ENCODE measurements at regions not wholly inside any gene's neighbourhood (a gene's known extent, or its start where the extent isn't known, plus 50 kb on each side); places are given as distances from the start of the nearest gene placed in this dataset.

- no peak overlapping the region for H3K9ac ChIP-seq (ENCODE audit: low read length in 5 of 5)
- no peak overlapping the region for H3K27ac ChIP-seq (ENCODE audit: low read depth, low read length)
- H3K4me3 ChIP-seq (ENCODE audit: low read depth in 1 of 5, low read length in 5 of 5), result no peak overlapping the region
- no peaks in the 10 kb centered on the region for H3K9me3 ChIP-seq (ENCODE audit: control insufficient read depth in 5 of 5, low read length in 5 of 5)
- H3K36me3 ChIP-seq (ENCODE audit: control insufficient read depth in 5 of 5, insufficient read depth in 5 of 5, low read length in 5 of 5), result no peaks in the 10 kb centered on the region
- peaks cover 2 to 8% (median 4%) of the 10 kb centered on the region in 5 donors for H3K27me3 ChIP-seq (ENCODE audit: control insufficient read depth in 5 of 5, insufficient read depth in 4 of 5, low read length in 5 of 5)
- H3K4me1 ChIP-seq (ENCODE audit: control insufficient read depth in 5 of 5, insufficient read depth in 5 of 5, low read length in 5 of 5), result no peaks in the 10 kb centered on the region
Measured at GRCh38 chr2:118278046-118278445, 189.8 kb downstream of the INSIG2 start.

GRCh38 chr2:118274841-118275510 is 186.7 kb downstream of the INSIG2 start:
- Histone ChIP-seq H3K27ac (ENCODE audit: low read depth, low read length) (no peak overlapping the region), H3K36me3 (ENCODE audit: control insufficient read depth in 5 of 5, insufficient read depth in 5 of 5, low read length in 5 of 5) (no peaks in the 10 kb centered on the region), H3K4me3 (ENCODE audit: low read depth in 1 of 5, low read length in 5 of 5) (no peak overlapping the region), H3K9ac (ENCODE audit: low read length in 5 of 5) (no peak overlapping the region), H3K27me3 (ENCODE audit: control insufficient read depth in 5 of 5, insufficient read depth in 4 of 5, low read length in 5 of 5) (peaks cover 0 to 8% (median 5%) of the 10 kb centered on the region in 5 donors), H3K9me3 (ENCODE audit: control insufficient read depth in 5 of 5, low read length in 5 of 5) (no peaks in the 10 kb centered on the region), H3K4me1 (ENCODE audit: control insufficient read depth in 5 of 5, insufficient read depth in 5 of 5, low read length in 5 of 5) (no peaks in the 10 kb centered on the region)

GRCh38 chr2:118272391-118272790 is 184.1 kb downstream of the INSIG2 start:
- peaks cover 0 to 5% (median 0%) of the 10 kb centered on the region in 5 donors for H3K27me3 ChIP-seq (ENCODE audit: control insufficient read depth in 5 of 5, insufficient read depth in 4 of 5, low read length in 5 of 5)
- no peaks in the 10 kb centered on the region for H3K4me1 ChIP-seq (ENCODE audit: control insufficient read depth in 5 of 5, insufficient read depth in 5 of 5, low read length in 5 of 5)
- H3K9me3 ChIP-seq (ENCODE audit: control insufficient read depth in 5 of 5, low read length in 5 of 5), result no peaks in the 10 kb centered on the region
- H3K9ac ChIP-seq (ENCODE audit: low read length in 5 of 5), result no peak overlapping the region
- no peak overlapping the region for H3K4me3 ChIP-seq (ENCODE audit: low read depth in 1 of 5, low read length in 5 of 5)
- H3K27ac ChIP-seq (ENCODE audit: low read depth, low read length), result no peak overlapping the region
- no peaks in the 10 kb centered on the region for H3K36me3 ChIP-seq (ENCODE audit: control insufficient read depth in 5 of 5, insufficient read depth in 5 of 5, low read length in 5 of 5)

- no peaks in the 10 kb centered on the region for H3K9me3 ChIP-seq (ENCODE audit: control insufficient read depth in 5 of 5, low read length in 5 of 5)
- peaks cover 0 to 5% (median 0%) of the 10 kb centered on the region in 5 donors for H3K27me3 ChIP-seq (ENCODE audit: control insufficient read depth in 5 of 5, insufficient read depth in 4 of 5, low read length in 5 of 5)
- H3K9ac ChIP-seq (ENCODE audit: low read length in 5 of 5), result no peak overlapping the region
- no peaks in the 10 kb centered on the region for H3K36me3 ChIP-seq (ENCODE audit: control insufficient read depth in 5 of 5, insufficient read depth in 5 of 5, low read length in 5 of 5)
- no peak overlapping the region for H3K4me3 ChIP-seq (ENCODE audit: low read depth in 1 of 5, low read length in 5 of 5)
- H3K27ac ChIP-seq (ENCODE audit: low read depth, low read length), result no peak overlapping the region
- no peaks in the 10 kb centered on the region for H3K4me1 ChIP-seq (ENCODE audit: control insufficient read depth in 5 of 5, insufficient read depth in 5 of 5, low read length in 5 of 5)
Measured at GRCh38 chr2:118269408-118270051, 181.3 kb downstream of the INSIG2 start.

GRCh38 chr2:118268268-118268667 is 180.0 kb downstream of the INSIG2 start:
- H3K27ac ChIP-seq (ENCODE audit: low read depth, low read length), result no peak overlapping the region
- H3K9me3 ChIP-seq (ENCODE audit: control insufficient read depth in 5 of 5, low read length in 5 of 5), result no peaks in the 10 kb centered on the region
- H3K27me3 ChIP-seq (ENCODE audit: control insufficient read depth in 5 of 5, insufficient read depth in 4 of 5, low read length in 5 of 5), result peaks cover 0 to 5% (median 0%) of the 10 kb centered on the region in 5 donors
- no peaks in the 10 kb centered on the region for H3K36me3 ChIP-seq (ENCODE audit: control insufficient read depth in 5 of 5, insufficient read depth in 5 of 5, low read length in 5 of 5)
- H3K4me1 ChIP-seq (ENCODE audit: control insufficient read depth in 5 of 5, insufficient read depth in 5 of 5, low read length in 5 of 5), result no peaks in the 10 kb centered on the region
- H3K9ac ChIP-seq (ENCODE audit: low read length in 5 of 5), result no peak overlapping the region
- H3K4me3 ChIP-seq (ENCODE audit: low read depth in 1 of 5, low read length in 5 of 5), result no peak overlapping the region

- H3K36me3 ChIP-seq (ENCODE audit: control insufficient read depth in 5 of 5, insufficient read depth in 5 of 5, low read length in 5 of 5), result no peaks in the 10 kb centered on the region
- no peak overlapping the region for H3K9ac ChIP-seq (ENCODE audit: low read length in 5 of 5)
- H3K4me1 ChIP-seq (ENCODE audit: control insufficient read depth in 5 of 5, insufficient read depth in 5 of 5, low read length in 5 of 5), result no peaks in the 10 kb centered on the region
- H3K27ac ChIP-seq (ENCODE audit: low read depth, low read length), result no peak overlapping the region
- peaks cover 0 to 2% (median 0%) of the 10 kb centered on the region in 5 donors for H3K9me3 ChIP-seq (ENCODE audit: control insufficient read depth in 5 of 5, low read length in 5 of 5)
- H3K4me3 ChIP-seq (ENCODE audit: low read depth in 1 of 5, low read length in 5 of 5), result no peak overlapping the region
- H3K27me3 ChIP-seq (ENCODE audit: control insufficient read depth in 5 of 5, insufficient read depth in 4 of 5, low read length in 5 of 5), result no peaks in the 10 kb centered on the region
Measured at GRCh38 chr2:118265873-118266455, 177.7 kb downstream of the INSIG2 start.

- Histone ChIP-seq H3K4me3 (ENCODE audit: low read depth in 1 of 5, low read length in 5 of 5) (no peak overlapping the region), H3K27me3 (ENCODE audit: control insufficient read depth in 5 of 5, insufficient read depth in 4 of 5, low read length in 5 of 5) (no peaks in the 10 kb centered on the region), H3K4me1 (ENCODE audit: control insufficient read depth in 5 of 5, insufficient read depth in 5 of 5, low read length in 5 of 5) (no peaks in the 10 kb centered on the region), H3K9me3 (ENCODE audit: control insufficient read depth in 5 of 5, low read length in 5 of 5) (peaks cover 0 to 6% (median 0%) of the 10 kb centered on the region in 5 donors), H3K36me3 (ENCODE audit: control insufficient read depth in 5 of 5, insufficient read depth in 5 of 5, low read length in 5 of 5) (no peaks in the 10 kb centered on the region), H3K27ac (ENCODE audit: low read depth, low read length) (no peak overlapping the region), H3K9ac (ENCODE audit: low read length in 5 of 5) (no peak overlapping the region)
Measured at GRCh38 chr2:118264232-118264990, 176.1 kb downstream of the INSIG2 start.

GRCh38 chr2:118257696-118258095 is 169.4 kb downstream of the INSIG2 start:
- peaks cover 0 to 8% (median 0%) of the 10 kb centered on the region in 5 donors for H3K4me1 ChIP-seq (ENCODE audit: control insufficient read depth in 5 of 5, insufficient read depth in 5 of 5, low read length in 5 of 5)
- no peak overlapping the region for H3K9ac ChIP-seq (ENCODE audit: low read length in 5 of 5)
- no peaks in the 10 kb centered on the region for H3K36me3 ChIP-seq (ENCODE audit: control insufficient read depth in 5 of 5, insufficient read depth in 5 of 5, low read length in 5 of 5)
- H3K9me3 ChIP-seq (ENCODE audit: control insufficient read depth in 5 of 5, low read length in 5 of 5), result peaks cover 0 to 9% (median 0%) of the 10 kb centered on the region in 5 donors
- peaks cover 0 to 6% (median 0%) of the 10 kb centered on the region in 5 donors for H3K27me3 ChIP-seq (ENCODE audit: control insufficient read depth in 5 of 5, insufficient read depth in 4 of 5, low read length in 5 of 5)
- no peak overlapping the region for H3K27ac ChIP-seq (ENCODE audit: low read depth, low read length)
- H3K4me3 ChIP-seq (ENCODE audit: low read depth in 1 of 5, low read length in 5 of 5), result no peak overlapping the region

GRCh38 chr2:118255771-118256372 is 167.6 kb downstream of the INSIG2 start:
- H3K27ac ChIP-seq (ENCODE audit: low read depth, low read length), result no peak overlapping the region
- H3K4me3 ChIP-seq (ENCODE audit: low read depth in 1 of 5, low read length in 5 of 5), result no peak overlapping the region
- peaks cover 0 to 6% (median 0%) of the 10 kb centered on the region in 5 donors for H3K9me3 ChIP-seq (ENCODE audit: control insufficient read depth in 5 of 5, low read length in 5 of 5)
- H3K9ac ChIP-seq (ENCODE audit: low read length in 5 of 5), result no peak overlapping the region
- peaks cover 0 to 6% (median 0%) of the 10 kb centered on the region in 5 donors for H3K27me3 ChIP-seq (ENCODE audit: control insufficient read depth in 5 of 5, insufficient read depth in 4 of 5, low read length in 5 of 5)
- H3K4me1 ChIP-seq (ENCODE audit: control insufficient read depth in 5 of 5, insufficient read depth in 5 of 5, low read length in 5 of 5), result peaks cover 0 to 8% (median 0%) of the 10 kb centered on the region in 5 donors
- no peaks in the 10 kb centered on the region for H3K36me3 ChIP-seq (ENCODE audit: control insufficient read depth in 5 of 5, insufficient read depth in 5 of 5, low read length in 5 of 5)
